HUES6 (cell line): ENCODE measurements at regions not wholly inside any gene's neighbourhood (a gene's known extent, or its start where the extent isn't known, plus 50 kb on each side); places are given as distances from the start of the nearest gene placed in this dataset.

Source experiments
- H3K27ac ChIP-seq: 2 replicates; pipeline ENCODE4 v1.7.0; 2013; ENCODE audit warnings: low read depth, mild to moderate bottlenecking, low read length, inconsistent platforms
- H3K27me3 ChIP-seq: 2 replicates; pipeline ENCODE4 v1.6.1; 2013; ENCODE audit warnings: low read length; ENCODE audit not compliant: control insufficient read depth, insufficient read depth
- H3K36me3 ChIP-seq: 2 replicates; pipeline ENCODE4 v1.6.1; 2013; ENCODE audit warnings: low read length; ENCODE audit not compliant: control insufficient read depth, insufficient read depth
- H3K4me1 ChIP-seq: 2 replicates; pipeline ENCODE4 v1.6.1; 2013; ENCODE audit warnings: low read length; ENCODE audit not compliant: control insufficient read depth, insufficient read depth
- H3K4me3 ChIP-seq: 2 replicates; pipeline ENCODE4 v1.5.1; 2013; ENCODE audit warnings: low read depth, low read length
- H3K9ac ChIP-seq: one replicate; pipeline ENCODE4 v1.6.1; 2013; ENCODE audit warnings: mild to moderate bottlenecking, low read length
- H3K9me3 ChIP-seq: 2 replicates; pipeline ENCODE4 v1.6.1; 2013; ENCODE audit warnings: low read depth, low read length; ENCODE audit not compliant: control insufficient read depth, insufficient read depth

DNA sequence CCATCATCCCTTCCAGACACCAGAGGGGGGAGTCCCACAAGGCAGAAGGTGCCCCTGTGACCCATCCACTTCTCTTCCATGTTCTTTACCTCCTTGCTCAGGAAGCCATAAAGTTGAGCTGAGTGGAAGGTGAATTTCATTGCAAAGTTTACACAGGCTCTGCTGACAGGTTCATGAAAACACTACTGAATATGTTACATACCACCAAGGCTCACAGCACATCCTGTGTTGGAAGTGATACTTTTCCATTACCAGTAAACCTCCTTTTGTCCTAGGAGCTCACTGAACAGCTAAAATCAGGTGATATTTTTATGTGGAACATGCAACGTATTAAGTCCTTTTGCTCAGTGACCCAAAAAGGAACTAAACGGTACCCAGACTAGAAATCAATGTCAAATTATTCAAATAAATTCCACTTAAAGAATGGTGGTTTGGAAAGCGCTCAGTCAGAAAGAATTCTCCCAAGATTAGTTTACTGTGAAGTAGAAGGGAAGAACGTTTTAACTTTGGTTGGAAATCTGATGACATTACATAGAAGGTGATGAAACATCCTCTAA, 196.2 kb upstream of the NUDT4 start:
- Histone ChIP-seq H3K27ac (no peak overlapping the region), H3K4me3 (no peak overlapping the region), H3K4me1 (no peaks in the 10 kb centered on the region), H3K9ac (no peak overlapping the region), H3K9me3 (peaks cover 11% of the 10 kb centered on the region), H3K36me3 (no peaks in the 10 kb centered on the region), H3K27me3 (no peaks in the 10 kb centered on the region)

DNA sequence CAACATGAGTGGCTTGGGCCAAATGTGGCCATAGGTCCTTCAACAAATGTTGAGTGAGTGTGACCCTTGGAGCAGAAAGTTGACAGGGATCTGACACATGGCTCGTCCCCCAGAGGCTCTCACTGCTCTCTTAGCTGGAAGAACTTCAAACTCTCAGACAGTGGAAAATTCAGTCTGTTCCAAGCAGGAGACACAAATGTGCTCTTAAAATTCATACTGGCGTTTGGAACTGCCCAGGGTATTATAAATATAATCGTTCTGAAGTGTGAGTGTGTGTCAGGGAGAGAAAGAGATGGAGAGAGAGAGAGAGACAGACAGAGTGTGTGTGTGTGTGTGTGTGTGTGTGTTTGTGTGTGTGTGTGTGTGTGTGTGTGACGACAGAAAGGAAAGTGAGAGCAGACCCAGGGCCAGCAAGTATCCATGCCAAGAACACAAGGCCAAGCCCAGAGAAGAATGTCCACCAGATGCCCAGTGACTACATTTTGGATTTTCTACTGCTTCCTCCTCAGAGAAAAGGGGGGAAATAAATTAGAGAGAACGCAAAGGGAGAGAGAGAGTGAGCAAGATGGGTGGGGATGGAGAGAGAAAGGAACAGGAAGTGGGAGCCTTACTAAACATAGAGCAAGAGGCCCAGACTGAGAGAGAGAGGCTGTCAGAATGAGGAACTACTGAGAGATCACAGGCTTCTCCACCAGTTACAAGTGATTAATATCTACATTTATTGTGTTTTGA, 193.6 kb upstream of the NUDT4 start:
- Histone ChIP-seq H3K4me3 (no peak overlapping the region), H3K4me1 (no peaks in the 10 kb centered on the region), H3K27me3 (no peaks in the 10 kb centered on the region), H3K9ac (no peak overlapping the region), H3K9me3 (0 out of 2 replicates have a peak, but pooled peaks cover 2% of the 10 kb centered on the region), H3K36me3 (no peaks in the 10 kb centered on the region), H3K27ac (no peak overlapping the region)

DNA sequence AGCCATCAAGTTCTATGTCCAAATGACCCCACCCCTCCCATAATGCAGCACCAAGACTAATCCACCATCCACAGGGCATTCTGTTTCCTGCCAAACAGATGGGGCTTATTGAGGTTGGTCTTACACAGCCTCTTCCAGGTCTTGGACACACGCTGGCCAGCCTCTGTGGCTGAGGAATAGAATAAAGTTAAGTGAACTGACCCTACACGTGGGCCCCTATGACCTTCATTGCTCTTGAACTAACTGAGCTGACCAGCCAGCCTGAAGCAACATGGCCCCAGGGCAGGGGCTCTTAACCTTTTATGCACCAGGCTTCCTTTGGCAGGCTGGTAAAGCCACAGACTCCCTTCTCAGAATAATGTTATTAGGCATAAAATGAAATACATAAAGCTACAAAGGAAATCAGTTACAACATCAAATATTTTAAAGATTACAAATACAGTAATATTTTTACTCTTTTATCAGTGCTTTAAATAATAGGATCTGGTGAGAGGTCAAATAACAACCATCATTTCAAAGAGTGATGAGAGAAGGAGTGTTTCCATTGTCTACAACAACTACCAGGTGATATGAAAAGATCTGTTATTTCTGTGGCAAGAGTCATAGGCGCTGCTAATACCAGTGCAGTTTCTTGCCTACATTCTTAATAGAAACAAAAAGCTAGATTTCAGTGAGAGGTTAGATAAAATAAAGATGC, 192.9 kb upstream of the NUDT4 start:
- Histone ChIP-seq H3K4me1 (no peaks in the 10 kb centered on the region), H3K9me3 (0 out of 2 replicates have a peak, but pooled peaks cover 1% of the 10 kb centered on the region), H3K9ac (no peak overlapping the region), H3K4me3 (no peak overlapping the region), H3K27ac (no peak overlapping the region), H3K36me3 (no peaks in the 10 kb centered on the region), H3K27me3 (no peaks in the 10 kb centered on the region)

DNA sequence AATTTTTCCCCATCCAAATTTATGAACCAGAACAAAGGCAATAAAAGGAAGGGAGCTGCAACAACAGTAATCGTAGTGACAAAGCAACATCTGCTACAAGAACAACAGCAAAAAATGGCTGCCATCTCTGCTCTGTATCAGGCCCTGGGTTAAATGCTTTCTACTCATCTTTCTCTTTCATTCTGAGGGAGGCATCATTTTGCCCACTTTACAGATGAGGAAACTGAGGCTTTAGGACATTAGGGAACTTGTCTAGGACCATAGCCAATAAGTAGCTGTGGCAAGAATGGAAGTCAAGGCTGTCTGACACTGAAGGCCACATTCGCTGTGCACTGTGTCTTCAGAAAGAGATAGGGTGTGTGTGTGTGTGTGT, 192.4 kb upstream of the NUDT4 start:
- Histone ChIP-seq H3K9me3 (no peaks in the 10 kb centered on the region), H3K36me3 (no peaks in the 10 kb centered on the region), H3K9ac (no peak overlapping the region), H3K4me1 (no peaks in the 10 kb centered on the region), H3K27me3 (no peaks in the 10 kb centered on the region), H3K27ac (no peak overlapping the region), H3K4me3 (no peak overlapping the region)

DNA sequence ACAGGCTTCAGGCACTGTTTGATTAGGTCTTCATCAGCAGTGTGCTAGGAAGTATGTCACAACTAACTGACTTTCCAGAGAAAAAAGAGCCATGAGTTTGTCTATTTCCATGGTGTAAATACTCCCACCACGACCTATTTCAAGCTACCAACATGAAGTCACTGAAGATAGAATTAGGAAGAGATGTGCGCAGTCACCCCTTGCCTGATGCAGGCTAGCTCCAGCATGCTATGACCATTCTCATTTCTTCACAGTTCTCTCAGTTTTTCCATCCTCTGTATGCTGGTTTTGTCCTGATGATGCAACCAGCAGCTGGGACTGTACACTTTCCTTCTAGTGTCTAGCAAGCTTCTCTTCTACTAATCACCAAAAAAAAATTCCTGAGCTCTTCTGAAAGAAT, 191.6 kb upstream of the NUDT4 start:
- no peak overlapping the region for H3K9ac ChIP-seq
- H3K4me3 ChIP-seq: no peak overlapping the region
- H3K27ac ChIP-seq: no peak overlapping the region
- H3K9me3 ChIP-seq: no peaks in the 10 kb centered on the region
- H3K27me3 ChIP-seq: no peaks in the 10 kb centered on the region
- no peaks in the 10 kb centered on the region for H3K4me1 ChIP-seq
- no peaks in the 10 kb centered on the region for H3K36me3 ChIP-seq

DNA sequence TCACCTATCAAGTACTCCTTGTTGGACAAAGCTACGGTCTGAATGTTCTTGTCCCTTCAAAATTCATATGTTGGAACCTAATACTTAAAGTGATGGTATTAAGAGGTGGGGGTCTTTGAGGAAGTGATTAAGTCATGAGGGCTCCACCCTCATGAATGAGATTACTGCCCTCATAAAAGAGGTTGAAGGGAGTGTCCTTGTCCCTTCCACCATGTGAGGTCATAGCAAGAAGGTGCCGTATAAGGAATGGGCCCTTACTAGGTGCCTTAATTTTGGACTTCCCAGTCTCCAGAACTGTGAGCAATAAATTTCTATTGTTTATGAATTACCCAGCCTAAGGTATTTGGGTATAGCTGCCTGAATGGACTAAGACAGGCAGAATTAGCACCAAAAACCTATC, 191.1 kb upstream of the NUDT4 start:
- H3K27ac ChIP-seq: no peak overlapping the region
- no peaks in the 10 kb centered on the region for H3K9me3 ChIP-seq
- H3K4me3 ChIP-seq: no peak overlapping the region
- H3K36me3 ChIP-seq: no peaks in the 10 kb centered on the region
- no peaks in the 10 kb centered on the region for H3K4me1 ChIP-seq
- H3K9ac ChIP-seq: no peak overlapping the region
- H3K27me3 ChIP-seq: no peaks in the 10 kb centered on the region

DNA sequence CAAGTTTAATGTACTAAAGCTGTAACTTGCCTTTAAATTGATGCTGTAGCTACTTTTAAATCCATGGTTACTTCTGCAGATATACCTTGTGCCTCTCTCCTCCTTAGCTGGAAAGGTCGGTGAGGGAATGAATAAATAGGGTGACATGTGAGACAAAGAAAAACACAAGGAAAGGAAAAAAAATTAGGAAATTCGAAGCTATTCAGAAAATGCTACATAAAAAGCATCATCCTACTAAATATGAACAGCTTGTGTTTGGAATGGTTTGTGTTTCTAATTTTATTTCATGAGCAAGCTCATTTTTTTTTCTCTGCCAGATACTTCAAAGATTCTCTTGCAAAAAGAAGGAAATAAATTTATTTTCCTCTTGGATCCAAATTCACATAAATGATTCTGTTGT, 186.3 kb upstream of the NUDT4 start:
- Histone ChIP-seq H3K9ac (no peak overlapping the region), H3K9me3 (peaks cover 12% of the 10 kb centered on the region), H3K4me3 (no peak overlapping the region), H3K4me1 (no peaks in the 10 kb centered on the region), H3K27ac (no peak overlapping the region), H3K36me3 (no peaks in the 10 kb centered on the region), H3K27me3 (no peaks in the 10 kb centered on the region)

DNA sequence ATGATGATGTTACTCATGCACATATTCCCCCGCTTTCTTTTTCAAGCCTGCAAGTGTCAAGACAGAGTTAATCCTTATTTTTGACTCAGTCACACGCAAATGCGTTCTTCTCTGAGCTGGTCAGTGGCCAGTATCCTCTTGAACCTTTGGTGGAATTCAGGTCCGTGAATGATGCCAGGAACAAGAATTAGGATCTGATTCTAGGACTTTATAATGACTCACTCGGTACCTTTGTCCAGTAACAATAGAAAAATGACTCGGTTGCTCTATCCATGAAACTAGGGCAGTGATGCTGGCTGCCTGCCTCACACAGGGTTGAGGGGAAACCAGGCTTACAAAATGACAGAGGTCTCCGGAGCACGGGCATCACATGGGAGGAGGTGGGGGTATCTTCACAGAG, 185.8 kb upstream of the NUDT4 start:
- Histone ChIP-seq H3K36me3 (no peaks in the 10 kb centered on the region), H3K27ac (no peak overlapping the region), H3K4me3 (no peak overlapping the region), H3K9ac (no peak overlapping the region), H3K27me3 (no peaks in the 10 kb centered on the region), H3K9me3 (peaks cover 12% of the 10 kb centered on the region), H3K4me1 (no peaks in the 10 kb centered on the region)

DNA sequence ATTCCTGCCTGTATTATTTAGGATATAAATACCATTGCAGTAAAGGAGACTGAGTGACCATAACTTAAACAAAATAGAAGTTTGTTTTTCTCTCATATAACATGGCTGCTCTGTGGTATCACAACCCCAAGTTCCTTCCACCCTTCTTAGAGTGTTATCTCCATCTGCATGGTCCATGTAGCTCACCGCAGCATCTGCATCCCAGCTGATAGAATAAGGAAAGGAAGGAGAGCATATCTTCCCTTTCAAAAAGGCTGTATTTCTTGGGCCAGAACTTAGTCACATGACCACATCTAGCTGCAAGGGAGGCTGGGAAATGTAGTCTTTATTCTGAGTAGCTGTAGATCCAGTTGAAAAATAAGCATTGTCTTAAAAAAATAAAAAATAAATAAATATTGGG, 184.8 kb upstream of the NUDT4 start:
- H3K4me1 ChIP-seq: no peaks in the 10 kb centered on the region; the same call in 1 of the 2 replicates
- H3K9ac ChIP-seq: no peak overlapping the region
- H3K27ac ChIP-seq: no peak overlapping the region
- H3K36me3 ChIP-seq: no peaks in the 10 kb centered on the region
- peaks cover 12% of the 10 kb centered on the region for H3K9me3 ChIP-seq
- no peak overlapping the region for H3K4me3 ChIP-seq
- no peaks in the 10 kb centered on the region for H3K27me3 ChIP-seq

DNA sequence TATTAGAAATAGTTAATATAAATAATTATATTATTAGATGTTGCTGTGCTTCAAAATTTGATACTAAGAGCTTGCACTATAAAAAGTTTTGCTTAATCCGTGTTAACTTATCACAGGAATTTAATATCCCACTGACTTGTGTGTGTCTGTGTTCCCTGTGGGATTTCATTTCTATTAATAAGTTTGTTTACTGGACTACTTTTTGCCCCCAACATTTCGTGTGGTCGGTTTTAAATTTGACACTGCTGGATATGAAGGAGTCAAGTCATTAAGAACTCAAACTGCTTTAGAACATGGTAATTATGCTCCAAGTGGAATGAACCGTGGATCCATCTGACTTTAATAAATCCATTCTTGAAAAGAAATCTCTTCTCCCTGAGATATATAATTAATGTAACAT, 182.2 kb upstream of the NUDT4 start:
- Histone ChIP-seq H3K9me3 (peaks cover 12% of the 10 kb centered on the region), H3K27ac (no peak overlapping the region), H3K27me3 (no peaks in the 10 kb centered on the region), H3K4me1 (peaks cover 6% of the 10 kb centered on the region; the same call in 1 of the 2 replicates), H3K4me3 (no peak overlapping the region), H3K9ac (no peak overlapping the region), H3K36me3 (no peaks in the 10 kb centered on the region)

DNA sequence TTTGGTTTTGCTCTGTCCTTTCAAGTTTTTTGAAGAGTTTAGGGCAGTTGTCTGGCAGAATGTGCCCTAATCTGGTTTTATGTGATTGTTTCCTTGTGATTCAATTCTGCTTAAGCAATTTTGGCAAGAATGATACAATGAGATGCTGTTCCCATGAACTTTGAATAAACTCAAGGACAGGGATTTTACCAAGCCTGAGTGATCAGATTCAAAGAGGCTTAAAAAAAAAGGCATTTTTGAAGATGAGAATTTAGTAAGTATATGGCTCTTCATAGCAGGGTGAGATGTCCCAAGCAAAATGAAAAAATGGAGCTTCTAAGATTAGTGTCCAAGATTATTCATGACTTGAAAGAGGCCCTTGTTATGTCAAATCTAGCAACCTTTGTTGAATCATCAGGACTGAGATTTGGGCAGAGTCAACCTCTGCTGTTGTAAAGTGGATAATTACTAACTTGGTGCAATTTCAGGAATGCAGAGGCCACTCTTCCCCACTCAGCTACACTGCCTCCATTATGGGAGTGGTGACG, 180.6 kb upstream of the NUDT4 start:
- no peaks in the 10 kb centered on the region for H3K27me3 ChIP-seq
- H3K4me1 ChIP-seq: peaks cover 6% of the 10 kb centered on the region; the same call in 1 of the 2 replicates
- no peaks in the 10 kb centered on the region for H3K36me3 ChIP-seq
- H3K9ac ChIP-seq: no peak overlapping the region
- H3K4me3 ChIP-seq: no peak overlapping the region
- peaks cover 12% of the 10 kb centered on the region for H3K9me3 ChIP-seq
- H3K27ac ChIP-seq: no peak overlapping the region
